ENCODE measurements at regions not wholly inside any gene's neighbourhood (a gene's known extent, or its start where the extent isn't known, plus 50 kb on each side); places are given as distances from the start of the nearest gene placed in this dataset.

GRCh38 chr4:72629540-72629939 is 60.5 kb upstream of the ADAMTS3 start:
- TF ChIP-seq CTCF (conservative IDR thresholded peaks at IDR 0.05) (no peak), ZFX (IDR thresholded peaks at IDR 0.05) (no peak)
